Activated T-cell treated with anti-CD3 and anti-CD28 coated beads, Interleukin-2, amount 50 U/mL, for 1 hour (primary cell): ENCODE measurements at regions not wholly inside any gene's neighbourhood (a gene's known extent, or its start where the extent isn't known, plus 50 kb on each side); places are given as distances from the start of the nearest gene placed in this dataset.

ENCODE experiments used
- DNase-seq: peaks from one replicate; pipeline ENCODE4 v3.0.0-alpha.2; 2020

- DNase-seq = no peak
These were observed 159.5 kb downstream of the DLL1 start for GRCh38 chr6:170131351-170131750.

GRCh38 chr6:170130771-170131241, 160.1 kb downstream of the DLL1 start:
- DNase-seq = no peak

GRCh38 chr6:170130201-170130621, 160.7 kb downstream of the DLL1 start:
- no peak for DNase-seq

- no peak for DNase-seq
These were observed 161.1 kb downstream of the DLL1 start for GRCh38 chr6:170129691-170130171.

GRCh38 chr6:170128811-170129681, 161.8 kb downstream of the DLL1 start:
- DNase-seq = no peak

- no peak for DNase-seq
These were observed 162.5 kb downstream of the DLL1 start for GRCh38 chr6:170128346-170128745.

GRCh38 chr6:170127151-170127550, 163.7 kb downstream of the DLL1 start:
- no peak for DNase-seq

- DNase-seq = no peak
These were observed 165.2 kb downstream of the DLL1 start for GRCh38 chr6:170125456-170126300.

GRCh38 chr6:170124836-170125235, 166.0 kb downstream of the DLL1 start:
- no peak for DNase-seq

- no peak for DNase-seq
These were observed 166.7 kb downstream of the DLL1 start for GRCh38 chr6:170124150-170124549.

- DNase-seq = no peak
These were observed 168.2 kb downstream of the DLL1 start for GRCh38 chr6:170122651-170123050.

- DNase-seq = no peak
These were observed 173.5 kb downstream of the DLL1 start for GRCh38 chr6:170117111-170117972.

GRCh38 chr6:170116636-170117035, 174.2 kb downstream of the DLL1 start:
- peak; percentile 1 for DNase-seq

GRCh38 chr6:170114956-170115855, 175.7 kb downstream of the DLL1 start:
- DNase-seq = peak; percentile 2

- peak; percentile 2 for DNase-seq
These were observed 176.5 kb downstream of the DLL1 start for GRCh38 chr6:170114187-170114945.

GRCh38 chr6:170113141-170113540, 177.7 kb downstream of the DLL1 start:
- DNase-seq = no peak

GRCh38 chr6:170112583-170112860, 178.4 kb downstream of the DLL1 start:
- DNase-seq = no peak

GRCh38 chr6:170111816-170112582, 178.9 kb downstream of the DLL1 start:
- DNase-seq = no peak

- no peak for DNase-seq
These were observed 179.7 kb downstream of the DLL1 start for GRCh38 chr6:170111141-170111664.
